ENCODE measurements at regions not wholly inside any gene's neighbourhood (a gene's known extent, or its start where the extent isn't known, plus 50 kb on each side); places are given as distances from the start of the nearest gene placed in this dataset.

DNA sequence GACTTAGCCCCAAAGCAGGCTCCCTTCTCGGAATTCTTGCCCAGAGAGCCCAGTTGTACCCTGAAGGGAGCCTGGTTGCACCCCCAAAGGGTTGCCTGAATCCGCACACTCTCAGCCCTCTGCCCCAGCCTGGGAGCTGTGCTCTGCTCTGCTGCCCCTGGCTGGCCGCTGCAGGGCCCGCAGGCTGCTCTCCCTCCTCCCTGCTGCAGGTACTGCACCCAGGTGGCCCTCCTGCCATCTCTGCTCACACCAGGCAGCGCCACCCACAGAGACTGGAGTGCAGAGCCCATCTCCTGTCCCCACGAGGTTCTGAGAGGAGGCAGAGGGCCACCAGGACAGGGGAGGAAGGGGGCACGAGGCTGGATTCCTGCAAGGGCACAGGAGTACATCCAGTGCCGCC lies 134.2 kb upstream of the NSMCE3 start:
- WGBS, 2 experiments (ENCODE audit: extremely low coverage in 1 of 2, insufficient coverage in 1 of 2, insufficient read length in 1 of 2, insufficient replicate concordance in 2 of 2, low coverage in 1 of 2, low lambda C conversion rate in 2 of 2, missing lambda C conversion rate in 1 of 2): 51% methylated on average over 7 of the region's 8 CpGs; no CpG with 5 or more reads in 1 of the 2 experiments
- TF ChIP-seq EP300 (IDR thresholded peaks at IDR 0.05; ENCODE audit: borderline replicate concordance in 1 of 2, low read depth in 2 of 2, low read length in 2 of 2) (no peak), CEBPB (IDR thresholded peaks at IDR 0.05; ENCODE audit: low read depth, low read length) (no peak), JUND (IDR thresholded peaks at IDR 0.05; ENCODE audit: low read length) (no peak), HDAC2 (IDR thresholded peaks at IDR 0.05; ENCODE audit: borderline replicate concordance in 1 of 2, low read depth in 2 of 2, low read length in 2 of 2) (0 out of 4 replicates have a peak, but pooled peaks of 1 of the 2 experiments have one; percentile 44), RAD21 (IDR thresholded peaks at IDR 0.05 in 1 of 2, conservative IDR thresholded peaks at IDR 0.05 in 1 of 2; ENCODE audit: low read depth in 2 of 2, low read length in 2 of 2) (peak; percentile 68 to 84), TEAD4 (IDR thresholded peaks at IDR 0.05; ENCODE audit: low read depth, low read length) (no peak)
- TF ChIP-seq, protein P1, sequence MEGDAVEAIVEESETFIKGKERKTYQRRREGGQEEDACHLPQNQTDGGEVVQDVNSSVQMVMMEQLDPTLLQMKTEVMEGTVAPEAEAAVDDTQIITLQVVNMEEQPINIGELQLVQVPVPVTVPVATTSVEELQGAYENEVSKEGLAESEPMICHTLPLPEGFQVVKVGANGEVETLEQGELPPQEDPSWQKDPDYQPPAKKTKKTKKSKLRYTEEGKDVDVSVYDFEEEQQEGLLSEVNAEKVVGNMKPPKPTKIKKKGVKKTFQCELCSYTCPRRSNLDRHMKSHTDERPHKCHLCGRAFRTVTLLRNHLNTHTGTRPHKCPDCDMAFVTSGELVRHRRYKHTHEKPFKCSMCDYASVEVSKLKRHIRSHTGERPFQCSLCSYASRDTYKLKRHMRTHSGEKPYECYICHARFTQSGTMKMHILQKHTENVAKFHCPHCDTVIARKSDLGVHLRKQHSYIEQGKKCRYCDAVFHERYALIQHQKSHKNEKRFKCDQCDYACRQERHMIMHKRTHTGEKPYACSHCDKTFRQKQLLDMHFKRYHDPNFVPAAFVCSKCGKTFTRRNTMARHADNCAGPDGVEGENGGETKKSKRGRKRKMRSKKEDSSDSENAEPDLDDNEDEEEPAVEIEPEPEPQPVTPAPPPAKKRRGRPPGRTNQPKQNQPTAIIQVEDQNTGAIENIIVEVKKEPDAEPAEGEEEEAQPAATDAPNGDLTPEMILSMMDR (IDR thresholded peaks at IDR 0.05; ENCODE audit: control extremely low read depth in 1 of 3, insufficient read depth in 1 of 3, low read depth in 1 of 3, low read length in 3 of 3): peak; percentile 77 to 86 (median 83)
- no peak overlapping the region for H2AK5ac ChIP-seq (ENCODE audit: low read depth, low read length)
- H2AFZ ChIP-seq (ENCODE audit: low read length): no peak overlapping the region
- H2BK12ac ChIP-seq (ENCODE audit: low read depth, low read length): 0 out of 2 replicates have a peak overlapping the region, but pooled peaks have one; percentile 63
- H3K14ac ChIP-seq (ENCODE audit: insufficient read length): no peak overlapping the region
- DNase-seq (ENCODE audit: low read depth in 1 of 2, low spot score in 2 of 2) (peak; percentile 33 to 75), FAIRE-seq (no peak)
- H3K9me3 ChIP-seq (ENCODE audit: insufficient read depth in 2 of 2, low read depth in 1 of 2, low read length in 1 of 2): no peaks in the 10 kb centered on the region
- no peak overlapping the region for H3K56ac ChIP-seq (replicated peaks; ENCODE audit: insufficient read length, low read depth, low read length)
- H4K91ac ChIP-seq (replicated peaks; ENCODE audit: insufficient read length, low read length): no peak overlapping the region
- no peaks in the 10 kb centered on the region for H3K36me3 ChIP-seq (ENCODE audit: control insufficient read depth in 2 of 4, insufficient read depth in 4 of 4, low read length in 3 of 4)
- no peak overlapping the region for H2BK5ac ChIP-seq (ENCODE audit: low read depth, low read length)
- no peak overlapping the region for H3K27ac ChIP-seq (ENCODE audit: low read depth, low read length)
- H3K4me2 ChIP-seq (ENCODE audit: insufficient read depth in 1 of 2, low read depth in 2 of 2, low read length in 2 of 2): peak overlapping the region; percentile 0 to 21; a peak in 2 of 4 replicates
- no peak overlapping the region for H3K4me3 ChIP-seq (ENCODE audit: extremely low read depth in 1 of 4, insufficient read depth in 2 of 4, low read depth in 3 of 4, low read length in 4 of 4)
- no peak overlapping the region for H2BK120ac ChIP-seq (replicated peaks; ENCODE audit: low read depth, low read length)
- H3K23ac ChIP-seq (ENCODE audit: insufficient read length): no peak overlapping the region
- H3K4me1 ChIP-seq (replicated peaks in 1 of 4; ENCODE audit: control insufficient read depth in 3 of 4, insufficient read depth in 4 of 4, low read length in 3 of 4): peaks cover 7 to 24% (median 16%) of the 10 kb centered on the region in 4 experiments
- H3K4ac ChIP-seq (replicated peaks; ENCODE audit: insufficient read length, low read depth, low read length): no peak overlapping the region
- H3K79me2 ChIP-seq (ENCODE audit: control insufficient read depth in 1 of 2, insufficient read depth in 2 of 2, low read length in 2 of 2): peaks cover 0 to 4% of the 10 kb centered on the region in 2 experiments; a peak in 1 of 4 replicates
- H3K79me1 ChIP-seq (ENCODE audit: low read depth, low read length): no peaks in the 10 kb centered on the region
- ChIA-PET CTCF (ENCODE audit: partially characterized antibody) (interaction anchor here (0.8 to 1.2 kb wide), 5 partner anchors 11 to 294 kb away, joined by 3 to 4 read pairs (median 3); no protein-coding TSS in a partner anchor), POLR2A (ENCODE audit: partially characterized antibody) (no interaction called here)
- H3K9ac ChIP-seq (replicated peaks in 1 of 4; ENCODE audit: extremely low read depth in 1 of 4, low read depth in 3 of 4, low read length in 3 of 4): no peak overlapping the region
- H2BK15ac ChIP-seq (ENCODE audit: low read length): peak overlapping the region; percentile 88; the same call in 1 of the 2 replicates
- H2BK20ac ChIP-seq (ENCODE audit: low read length): peak overlapping the region; percentile 35; the same call in 1 of the 2 replicates
- no peaks in the 10 kb centered on the region for H3K27me3 ChIP-seq (replicated peaks in 1 of 4; ENCODE audit: control insufficient read depth in 3 of 4, extremely low read depth in 1 of 4, insufficient read depth in 3 of 4, low read length in 3 of 4)
- no peak overlapping the region for H3K18ac ChIP-seq (ENCODE audit: extremely low read depth, low read length)
- H4K5ac ChIP-seq (ENCODE audit: insufficient read length, low read depth, low read length): no peak overlapping the region
- no peaks in the 10 kb centered on the region for H3K23me2 ChIP-seq (ENCODE audit: low read depth, low read length)
- H4K8ac ChIP-seq (ENCODE audit: extremely low read depth, insufficient read depth, low read length): no peak overlapping the region
- no peaks in the 10 kb centered on the region for H4K20me1 ChIP-seq (replicated peaks in 1 of 2; ENCODE audit: control insufficient read depth in 1 of 2, insufficient read depth in 2 of 2, low read length in 2 of 2)

Data from H1 (cell line).